Nephron progenitor cell (in vitro differentiated cells): ENCODE measurements at regions not wholly inside any gene's neighbourhood (a gene's known extent, or its start where the extent isn't known, plus 50 kb on each side); places are given as distances from the start of the nearest gene placed in this dataset.

Experiments used
- DNase-seq: peaks from one replicate; pipeline ENCODE4 v3.0.0; 2021
- H3K27ac Mint-ChIP-seq: 2 replicates; pipeline ENCODE4 v1.8.0; 2021; ENCODE audit warnings: mild to moderate bottlenecking, moderate library complexity, mixed read lengths
- H3K27me3 Mint-ChIP-seq: 2 replicates; pipeline ENCODE4 v1.8.0; 2021; ENCODE audit warnings: mild to moderate bottlenecking, low read depth, mixed read lengths; ENCODE audit not compliant: poor library complexity
- H3K36me3 Mint-ChIP-seq: 2 replicates; pipeline ENCODE4 v1.8.0; 2021; ENCODE audit warnings: low read depth, mixed read lengths
- H3K4me1 Mint-ChIP-seq: 2 replicates; pipeline ENCODE4 v1.8.0; 2021; ENCODE audit warnings: mixed read lengths
- H3K4me3 Mint-ChIP-seq: 2 replicates; pipeline ENCODE4 v1.8.0; 2021; ENCODE audit warnings: mild to moderate bottlenecking, moderate library complexity, mixed read lengths
- H3K9me3 Mint-ChIP-seq: 2 replicates; pipeline ENCODE4 v1.8.0; 2021; ENCODE audit warnings: mild to moderate bottlenecking, moderate library complexity, mixed read lengths
- CTCF ChIP-seq: fragments of 200-600 bp; sonication (generic); IDR thresholded peaks from 2 replicates; pipeline ENCODE4 v1.5.0; 2021; ENCODE audit warnings: antibody characterized with exemption

GRCh38 chr4:4784379-4784778 lies 75.1 kb upstream of the MSX1 start:
- Mint-ChIP-seq H3K27ac (no peak overlapping the region), H3K9me3 (peaks cover 35% of the 10 kb centered on the region), H3K4me3 (peak overlapping the region; percentile 11), H3K27me3 (peaks cover 8% of the 10 kb centered on the region), H3K4me1 (peaks cover 41% of the 10 kb centered on the region), H3K36me3 (peaks cover 32% of the 10 kb centered on the region)
- no peak for DNase-seq
- no peak for TF ChIP-seq CTCF

- TF ChIP-seq CTCF = no peak
- H3K4me3 Mint-ChIP-seq = no peak overlapping the region
- H3K4me1 Mint-ChIP-seq = peaks cover 41% of the 10 kb centered on the region
- DNase-seq = no peak
- H3K9me3 Mint-ChIP-seq = peaks cover 30% of the 10 kb centered on the region
- peaks cover 26% of the 10 kb centered on the region for H3K36me3 Mint-ChIP-seq
- peaks cover 8% of the 10 kb centered on the region for H3K27me3 Mint-ChIP-seq
- H3K27ac Mint-ChIP-seq = no peak overlapping the region
Measured at GRCh38 chr4:4783847-4784246, 75.6 kb upstream of the MSX1 start.

GRCh38 chr4:4782969-4783368 lies 76.5 kb upstream of the MSX1 start:
- H3K4me1 Mint-ChIP-seq = peaks cover 41% of the 10 kb centered on the region
- peaks cover 21% of the 10 kb centered on the region for H3K9me3 Mint-ChIP-seq
- no peak overlapping the region for H3K4me3 Mint-ChIP-seq
- peaks cover 8% of the 10 kb centered on the region for H3K27me3 Mint-ChIP-seq
- no peak for DNase-seq
- no peak for TF ChIP-seq CTCF
- peaks cover 23% of the 10 kb centered on the region for H3K36me3 Mint-ChIP-seq
- H3K27ac Mint-ChIP-seq = no peak overlapping the region

GRCh38 chr4:4781936-4782707 lies 77.3 kb upstream of the MSX1 start:
- H3K4me1 Mint-ChIP-seq = peaks cover 41% of the 10 kb centered on the region
- TF ChIP-seq CTCF = no peak
- peaks cover 16% of the 10 kb centered on the region for H3K36me3 Mint-ChIP-seq
- H3K27me3 Mint-ChIP-seq = peaks cover 8% of the 10 kb centered on the region
- H3K4me3 Mint-ChIP-seq = peak overlapping the region; percentile 12
- no peak overlapping the region for H3K27ac Mint-ChIP-seq
- H3K9me3 Mint-ChIP-seq = peaks cover 14% of the 10 kb centered on the region
- no peak for DNase-seq

GRCh38 chr4:4780729-4781244 lies 78.7 kb upstream of the MSX1 start:
- Mint-ChIP-seq H3K4me3 (no peak overlapping the region), H3K9me3 (peaks cover 3% of the 10 kb centered on the region), H3K27me3 (peaks cover 8% of the 10 kb centered on the region), H3K36me3 (peaks cover 7% of the 10 kb centered on the region), H3K27ac (no peak overlapping the region), H3K4me1 (peaks cover 46% of the 10 kb centered on the region)
- TF ChIP-seq CTCF = no peak
- DNase-seq = no peak

- Mint-ChIP-seq H3K36me3 (no peaks in the 10 kb centered on the region), H3K9me3 (no peaks in the 10 kb centered on the region), H3K4me3 (no peak overlapping the region), H3K27me3 (peaks cover 6% of the 10 kb centered on the region), H3K27ac (no peak overlapping the region), H3K4me1 (peaks cover 47% of the 10 kb centered on the region)
- DNase-seq = no peak
- TF ChIP-seq CTCF = no peak
Measured at GRCh38 chr4:4779486-4779885, 80.0 kb upstream of the MSX1 start.
